ENCODE measurements at regions not wholly inside any gene's neighbourhood (a gene's known extent, or its start where the extent isn't known, plus 50 kb on each side); places are given as distances from the start of the nearest gene placed in this dataset.

- no peak for DNase-seq
These were observed 217.1 kb downstream of the PIK3R1 start for GRCh38 chr5:68432682-68433081.

- peak; percentile 68 for DNase-seq
These were observed 218.0 kb downstream of the PIK3R1 start for GRCh38 chr5:68433526-68433922.

- peak; percentile 100 for DNase-seq
These were observed 218.6 kb downstream of the PIK3R1 start for GRCh38 chr5:68433923-68434879.

GRCh38 chr5:68435611-68436010 is 220.1 kb downstream of the PIK3R1 start:
- peak; percentile 78 for DNase-seq

GRCh38 chr5:68436686-68437520 is 221.3 kb downstream of the PIK3R1 start:
- DNase-seq = no peak

GRCh38 chr5:68438876-68439275 is 223.3 kb downstream of the PIK3R1 start:
- DNase-seq = no peak

- DNase-seq = peak; percentile 37
These were observed 224.7 kb downstream of the PIK3R1 start for GRCh38 chr5:68440245-68440644.

GRCh38 chr5:68440651-68441050 is 225.1 kb downstream of the PIK3R1 start:
- DNase-seq = no peak

GRCh38 chr5:68441309-68442073 is 225.9 kb downstream of the PIK3R1 start:
- DNase-seq = no peak

GRCh38 chr5:68443091-68443490 is 227.5 kb downstream of the PIK3R1 start:
- DNase-seq = no peak

- DNase-seq = no peak
These were observed 228.5 kb downstream of the PIK3R1 start for GRCh38 chr5:68444048-68444447.

- DNase-seq = no peak
These were observed 229.3 kb downstream of the PIK3R1 start for GRCh38 chr5:68444833-68445232.

GRCh38 chr5:68445257-68446069 is 229.9 kb downstream of the PIK3R1 start:
- no peak for DNase-seq

- DNase-seq = no peak
These were observed 230.5 kb downstream of the PIK3R1 start for GRCh38 chr5:68446070-68446357.

- DNase-seq = no peak
These were observed 230.9 kb downstream of the PIK3R1 start for GRCh38 chr5:68446487-68446894.

GRCh38 chr5:68447136-68447929 is 231.8 kb downstream of the PIK3R1 start:
- no peak for DNase-seq

- peak; percentile 6 for DNase-seq
These were observed 233.8 kb downstream of the PIK3R1 start for GRCh38 chr5:68449380-68449779.

GRCh38 chr5:68450245-68450852 is 234.8 kb downstream of the PIK3R1 start:
- no peak for DNase-seq

GRCh38 chr5:68452286-68452685 is 236.7 kb downstream of the PIK3R1 start:
- peak; percentile 23 for DNase-seq

GRCh38 chr5:68454172-68454571 is 238.6 kb downstream of the PIK3R1 start:
- no peak for DNase-seq

- no peak for DNase-seq
These were observed 239.2 kb downstream of the PIK3R1 start for GRCh38 chr5:68454766-68455165.
